Activated T-cell treated with anti-CD3 and anti-CD28 coated beads, Interleukin-2, amount 50 U/mL, for 48 hours (primary cell): ENCODE measurements at regions not wholly inside any gene's neighbourhood (a gene's known extent, or its start where the extent isn't known, plus 50 kb on each side); places are given as distances from the start of the nearest gene placed in this dataset.
A peak's percentile ranks its signal among the peaks of the same experiment; 100 is the strongest.

Experiments used
- DNase-seq, 2 experiments: peaks; one replicate each; pipeline ENCODE4 v3.0.0-alpha.2; 2020

DNA sequence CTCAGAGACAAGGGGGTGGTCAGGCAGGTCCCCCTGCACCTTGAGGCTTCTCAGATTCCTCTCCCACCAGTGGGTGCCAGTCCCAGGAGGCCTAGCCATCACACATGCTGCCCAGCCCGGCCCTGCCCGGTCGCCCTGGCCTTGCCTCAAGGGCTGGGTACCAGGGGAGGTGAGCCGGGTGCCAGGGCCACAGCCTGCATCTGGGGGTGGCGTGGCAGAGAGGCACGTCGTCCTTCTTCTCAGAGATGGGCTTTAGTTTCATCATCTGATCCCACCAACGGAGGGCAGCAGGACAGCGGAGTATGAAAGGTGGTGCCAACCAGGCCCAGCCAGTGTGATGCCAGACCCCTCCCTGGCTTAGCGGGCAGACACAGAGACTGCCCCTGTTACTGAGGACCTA, 161.7 kb downstream of the TFCP2L1 start:
- no peak for DNase-seq

DNA sequence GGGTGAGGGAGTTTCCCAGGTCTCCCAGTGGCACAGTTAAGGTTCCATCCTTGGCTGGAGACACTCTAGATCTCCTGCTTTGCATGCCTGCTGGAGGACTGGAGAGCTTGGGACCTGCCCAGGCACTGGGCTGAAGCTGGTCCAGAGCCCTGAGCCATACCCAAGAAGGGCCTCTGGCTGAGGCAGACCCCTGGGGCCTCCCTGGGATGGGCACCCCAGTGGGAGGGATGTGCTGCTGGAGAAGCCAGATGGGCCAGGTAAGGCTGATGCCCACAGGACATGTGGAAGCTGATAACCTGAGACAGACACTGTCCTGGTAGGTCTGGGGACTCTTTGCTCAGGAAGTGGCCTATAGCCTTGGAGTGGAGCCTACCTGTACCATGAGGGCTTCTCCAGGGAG, 160.7 kb downstream of the TFCP2L1 start:
- no peak for DNase-seq

DNA sequence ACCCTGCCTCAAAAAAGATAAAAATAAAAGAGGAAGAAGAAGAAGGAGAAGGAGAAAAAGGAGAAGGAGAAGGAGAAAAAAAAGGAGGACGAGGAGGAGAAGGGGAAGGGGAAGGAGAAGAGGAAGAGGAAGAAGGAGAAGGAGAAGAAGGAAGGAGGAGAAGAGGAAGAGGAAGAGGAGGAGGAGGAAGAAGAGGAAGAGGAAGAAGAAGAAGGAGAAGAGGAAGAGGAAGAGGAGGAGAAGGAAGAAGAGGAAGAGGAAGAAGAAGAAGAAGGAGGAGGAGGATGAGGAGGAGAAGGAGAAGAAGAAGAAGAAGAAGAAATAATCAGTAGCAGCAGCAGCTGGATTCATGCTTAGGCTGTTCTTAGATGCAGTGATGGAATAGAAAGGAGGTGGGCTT, 159.7 kb downstream of the TFCP2L1 start:
- no peak for DNase-seq

DNA sequence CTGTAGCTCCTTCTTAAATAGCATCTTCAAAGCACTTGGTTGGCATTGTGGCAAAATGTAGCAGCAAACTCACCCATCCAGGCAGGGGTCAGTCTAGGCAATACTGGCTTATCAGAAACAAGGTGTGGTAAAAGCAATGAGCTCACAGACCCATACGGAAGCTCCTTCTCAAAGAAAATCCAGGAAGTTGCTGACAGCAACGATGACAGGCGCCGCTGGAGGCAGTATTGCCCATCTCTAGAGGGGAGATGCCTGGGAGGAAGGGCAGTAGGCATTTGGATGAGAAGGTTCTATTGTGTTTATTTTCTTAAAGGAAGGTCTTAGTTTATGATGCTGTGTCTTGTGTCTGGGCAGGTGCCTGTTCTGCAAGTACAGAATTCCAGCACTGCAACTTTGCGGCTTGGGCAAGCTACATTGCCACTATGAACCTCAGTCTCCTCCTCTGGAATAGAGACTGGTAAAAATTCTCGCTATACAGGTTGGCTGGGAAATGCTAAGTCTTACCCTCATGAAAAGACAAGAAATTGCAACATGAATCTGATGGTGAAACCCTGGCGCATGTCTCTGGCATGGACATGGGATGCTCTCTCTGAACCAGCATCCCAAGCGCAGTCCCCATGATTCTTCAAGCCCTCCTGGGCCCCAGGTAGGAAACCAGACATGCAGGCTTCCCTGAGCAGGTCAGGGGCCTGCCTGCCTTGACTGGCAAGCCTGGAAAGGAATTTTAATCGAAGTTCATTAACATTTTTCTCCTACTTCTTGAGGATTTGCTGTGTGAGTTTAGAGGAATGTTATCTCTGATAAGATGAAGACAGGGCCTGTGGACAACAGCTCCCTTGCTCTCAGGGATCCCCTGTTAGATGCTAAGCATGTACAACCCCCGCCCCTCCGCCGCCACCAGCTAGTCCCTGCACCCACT, 156.0 kb downstream of the TFCP2L1 start:
- peak; percentile 35 to 46 for DNase-seq

DNA sequence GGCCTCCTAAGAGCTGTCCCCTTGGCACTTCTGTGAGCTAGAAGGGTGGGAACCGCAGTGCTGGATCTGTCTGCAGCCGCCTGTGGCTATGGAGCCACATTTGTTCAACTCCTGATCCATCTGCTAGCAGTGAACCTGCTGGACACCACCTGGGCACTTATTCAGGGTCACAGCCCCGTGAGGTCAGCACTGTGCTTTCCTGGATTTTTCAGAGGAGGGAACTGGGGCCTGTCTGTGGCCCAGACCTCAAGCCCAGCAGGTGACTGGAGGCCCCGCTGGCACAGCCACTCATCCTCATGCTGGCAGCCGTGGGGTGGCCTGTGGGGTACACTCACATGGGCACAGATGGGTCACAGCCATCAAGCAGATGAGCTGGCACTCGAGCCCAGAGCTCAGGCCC, 155.3 kb downstream of the TFCP2L1 start:
- no peak for DNase-seq

DNA sequence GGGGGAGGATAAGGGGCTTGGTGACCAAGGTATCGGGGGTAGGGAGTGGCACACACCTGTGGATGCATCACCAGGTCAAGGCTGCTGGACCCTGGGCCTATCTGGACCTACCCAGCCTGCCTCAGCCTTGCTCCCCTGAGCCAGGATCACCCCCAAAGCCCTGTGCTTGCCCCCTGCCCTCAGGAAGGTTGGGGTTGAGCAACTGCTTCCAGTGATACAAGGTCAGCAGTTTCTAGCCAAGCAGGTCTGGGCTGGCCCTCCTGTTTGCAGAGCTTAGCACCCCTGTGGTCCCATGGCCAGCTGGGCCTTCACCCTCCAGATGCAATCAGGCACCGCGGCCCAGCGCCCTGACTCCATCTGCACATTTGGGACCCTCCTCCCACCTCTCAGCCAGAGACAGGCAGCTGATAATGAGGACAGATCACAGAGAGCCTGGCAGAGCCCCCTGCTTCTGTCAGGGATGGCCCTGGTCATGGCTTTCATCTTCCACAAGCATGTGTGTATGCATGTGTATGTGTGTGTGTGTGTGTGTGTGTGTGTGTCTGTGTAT, 154.6 kb downstream of the TFCP2L1 start:
- no peak for DNase-seq

DNA sequence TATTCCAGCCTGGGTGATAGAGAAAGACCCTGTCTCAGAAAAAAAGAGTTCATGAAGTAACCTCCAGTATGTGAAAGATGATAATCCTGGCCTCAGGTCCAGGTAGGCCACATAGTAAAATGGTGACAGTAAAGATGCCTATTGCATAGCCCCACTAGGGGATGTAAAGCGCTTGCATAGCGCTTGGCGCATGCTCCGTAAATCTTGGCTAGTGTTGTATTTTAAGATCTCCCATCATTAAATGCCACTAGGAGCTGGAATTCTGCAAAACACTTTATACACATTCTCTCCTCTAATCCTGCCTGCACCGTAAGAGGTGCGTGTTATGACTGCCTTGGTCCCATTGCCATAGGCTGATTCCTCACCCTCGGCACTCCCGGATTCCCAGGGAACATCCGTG, 153.6 kb downstream of the TFCP2L1 start:
- no peak for DNase-seq

DNA sequence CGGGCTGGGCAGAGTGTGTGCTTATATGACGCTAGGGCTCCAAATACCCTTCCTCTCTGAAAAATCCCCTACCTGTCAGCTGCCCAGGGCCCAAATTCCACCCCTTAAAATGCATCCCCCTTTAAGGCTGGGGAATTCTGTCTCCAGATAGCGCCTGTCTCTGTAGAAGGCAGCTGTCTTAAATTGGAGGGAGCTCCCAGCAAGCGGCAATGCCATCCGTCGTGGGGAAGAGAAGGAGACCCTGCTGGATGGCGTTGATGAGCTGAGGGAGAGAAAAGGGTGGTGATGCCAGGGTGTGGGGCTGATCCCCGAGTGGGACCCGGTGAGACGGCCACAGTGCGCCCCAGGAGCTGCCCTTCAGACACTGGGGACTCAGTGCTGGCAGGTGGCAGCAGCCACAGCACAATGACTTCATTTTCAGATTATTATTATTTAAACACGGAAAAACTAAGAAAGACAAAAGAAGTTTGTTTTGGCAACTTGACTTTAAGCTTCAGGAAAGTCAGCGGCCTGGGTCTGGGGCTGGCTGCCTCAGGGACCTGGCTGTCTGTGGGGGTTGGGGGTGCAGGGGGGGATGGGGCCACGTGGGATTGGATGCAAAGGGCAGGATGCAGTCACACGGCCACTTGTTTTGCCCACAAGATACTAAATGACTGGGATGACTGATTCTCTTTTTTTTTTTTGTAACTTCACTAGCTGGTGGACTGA, 152.8 kb downstream of the TFCP2L1 start:
- DNase-seq = no peak

DNA sequence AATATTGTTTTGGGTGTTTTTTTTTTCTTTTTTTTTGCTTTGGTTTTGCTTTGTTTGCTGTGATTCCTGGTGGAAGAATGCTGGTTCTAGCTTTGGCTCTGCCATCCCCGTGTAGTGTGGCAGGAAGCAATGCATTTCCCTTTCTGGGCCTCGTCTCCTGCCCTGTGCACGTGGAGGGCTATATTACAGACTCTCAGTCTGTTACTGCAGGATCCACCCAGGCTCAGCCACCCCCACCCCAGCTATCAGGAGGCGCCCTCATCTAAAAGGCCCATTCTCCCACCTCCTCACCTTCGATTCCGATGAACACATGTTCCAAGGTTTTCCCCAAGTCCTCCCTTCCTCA, 152.3 kb downstream of the TFCP2L1 start:
- no peak for DNase-seq

DNA sequence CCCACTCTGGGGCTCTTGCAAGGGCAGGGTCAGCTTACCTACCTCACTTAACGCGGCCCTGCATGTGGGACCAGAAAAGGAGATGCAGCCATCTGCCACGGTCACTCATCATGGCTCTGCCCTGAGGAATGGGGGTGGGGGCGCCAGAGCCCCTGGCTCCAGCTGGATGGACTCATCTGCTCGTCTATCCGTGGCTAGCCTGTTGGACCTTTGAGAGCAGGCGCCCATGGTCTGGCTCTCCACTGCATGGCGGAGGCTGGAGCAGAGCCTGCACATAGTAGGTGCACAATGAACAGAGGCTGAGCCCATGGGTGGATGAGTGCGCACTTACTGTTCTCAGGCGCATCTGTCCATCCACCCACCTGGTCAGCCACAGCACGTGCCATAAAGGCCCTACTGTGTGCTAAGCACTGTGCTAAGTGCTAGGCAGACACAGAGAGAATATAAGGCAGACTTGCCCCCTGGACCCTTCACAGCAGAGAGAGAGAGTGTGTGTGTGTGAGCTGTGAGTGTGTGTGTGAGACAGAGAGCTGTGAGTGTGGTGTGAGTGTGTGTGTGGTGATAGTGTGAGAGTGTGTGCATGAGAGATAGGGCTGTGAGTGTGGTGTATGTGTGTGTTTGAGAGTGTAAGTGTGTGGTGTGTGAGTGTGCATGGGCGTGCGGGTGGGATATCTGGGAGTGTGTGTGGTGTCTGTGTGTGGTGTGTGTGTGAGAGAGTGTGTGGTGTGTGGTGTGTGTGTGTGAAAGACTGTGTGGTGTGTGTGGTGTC, 151.3 kb downstream of the TFCP2L1 start:
- no peak for DNase-seq

DNA sequence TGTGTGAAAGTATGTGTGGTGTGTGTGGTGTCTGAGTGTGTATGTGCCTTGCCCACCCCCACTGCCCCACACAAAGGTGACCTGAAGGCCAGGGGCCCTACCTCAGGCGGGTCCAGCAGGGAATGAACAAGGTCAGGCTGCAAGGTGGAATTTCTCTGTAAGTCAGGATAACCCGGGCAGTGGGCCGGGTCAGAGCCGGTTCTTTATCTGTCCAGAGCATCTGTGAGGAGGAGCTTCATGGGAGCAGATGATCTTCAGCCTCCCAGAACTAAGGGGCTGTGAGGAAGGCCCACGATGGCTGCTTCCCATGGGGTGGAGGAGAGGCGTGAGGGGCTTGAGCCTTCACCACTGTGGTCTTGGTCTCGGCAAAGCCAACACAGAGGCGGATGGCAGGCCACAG, 150.3 kb downstream of the TFCP2L1 start:
- DNase-seq = no peak

DNA sequence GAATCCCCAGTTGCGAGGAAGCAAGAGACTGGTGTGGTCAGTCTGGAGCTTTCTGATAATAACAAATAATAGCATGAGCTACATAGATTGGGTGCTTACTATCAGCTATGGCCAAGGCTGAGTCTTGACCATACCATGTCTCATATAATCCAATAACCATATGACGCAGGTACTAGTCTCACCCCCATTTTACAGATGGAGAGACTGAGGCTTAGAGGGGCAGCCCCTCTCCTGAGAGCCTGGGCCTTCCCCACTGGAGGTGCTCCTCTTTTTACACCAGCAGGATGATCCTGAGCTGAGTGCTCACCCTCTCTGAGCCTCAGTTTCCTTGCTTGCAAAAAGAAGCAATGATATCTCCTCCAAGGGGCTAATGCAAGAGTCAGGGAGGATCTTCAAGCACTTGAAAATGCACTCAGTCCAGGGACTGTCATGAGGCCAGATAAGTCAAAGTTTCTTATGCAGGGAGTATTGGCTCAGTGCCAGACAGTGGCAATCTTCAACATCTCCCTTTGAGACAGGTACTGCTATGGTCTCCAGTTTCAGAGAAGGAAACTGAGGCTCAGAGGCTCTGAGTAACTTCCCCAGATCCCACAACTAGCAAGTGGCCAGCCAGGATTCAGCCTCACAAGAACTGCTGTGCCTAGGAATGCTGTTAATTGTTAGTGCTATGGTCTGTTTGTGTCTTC, 149.7 kb downstream of the TFCP2L1 start:
- no peak for DNase-seq

DNA sequence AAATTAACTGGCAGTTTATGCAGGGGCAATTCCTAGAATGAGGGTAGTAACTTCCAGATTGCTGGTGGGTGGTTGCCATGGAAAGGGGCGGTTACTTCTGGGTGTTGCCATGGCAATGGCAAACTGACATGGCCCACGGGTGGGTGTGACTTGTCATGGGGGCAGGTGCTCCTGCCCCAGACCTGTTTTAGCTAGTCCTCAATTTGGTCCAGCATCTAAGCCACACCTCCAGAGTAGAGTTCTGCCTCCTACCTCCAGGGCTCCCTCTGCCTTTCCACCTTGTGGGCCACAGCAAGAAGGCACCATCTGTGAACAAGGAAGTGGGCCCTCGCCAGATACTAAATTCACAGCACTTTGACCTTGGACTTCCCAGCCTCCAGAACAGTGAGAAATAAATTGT, 148.7 kb downstream of the TFCP2L1 start:
- DNase-seq = no peak

DNA sequence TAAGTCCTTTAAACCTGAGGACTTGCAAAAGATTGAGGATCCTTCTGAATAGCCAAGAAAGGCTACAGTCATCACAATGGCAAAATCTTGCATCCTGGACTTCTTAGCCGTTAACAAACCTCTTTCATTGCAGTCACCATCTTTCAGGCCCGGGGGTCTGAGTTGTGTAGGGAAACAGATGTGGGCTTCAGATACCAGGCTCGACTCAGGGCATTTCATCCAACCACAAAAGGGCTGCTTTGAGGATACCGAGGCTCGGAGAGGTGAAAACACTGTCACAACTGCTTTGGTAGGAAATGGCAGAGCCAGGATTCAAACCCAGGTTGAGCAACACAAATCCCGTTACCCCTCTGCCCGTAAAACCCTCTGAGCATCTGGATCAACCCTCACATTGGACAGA, 147.4 kb downstream of the TFCP2L1 start:
- no peak for DNase-seq

DNA sequence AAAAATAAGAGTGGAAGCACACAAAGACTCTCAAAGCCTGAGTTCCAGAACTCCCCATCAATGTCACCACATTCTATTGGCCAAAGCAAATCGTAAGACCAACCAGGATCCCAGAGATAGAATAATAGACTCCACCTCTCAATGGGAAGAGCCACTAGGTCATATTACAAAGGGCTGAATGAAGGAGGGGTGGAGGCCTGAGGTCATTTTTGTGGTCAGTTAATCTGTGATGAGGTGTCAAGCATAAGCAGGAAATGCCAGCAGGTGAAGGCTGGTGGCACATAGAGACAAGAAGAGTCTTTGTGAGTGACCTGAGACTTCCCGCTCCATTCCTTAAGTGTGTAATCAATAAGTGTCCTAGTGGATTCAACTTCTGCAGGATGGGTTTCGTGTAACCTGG, 144.3 kb downstream of the TFCP2L1 start:
- DNase-seq = no peak

DNA sequence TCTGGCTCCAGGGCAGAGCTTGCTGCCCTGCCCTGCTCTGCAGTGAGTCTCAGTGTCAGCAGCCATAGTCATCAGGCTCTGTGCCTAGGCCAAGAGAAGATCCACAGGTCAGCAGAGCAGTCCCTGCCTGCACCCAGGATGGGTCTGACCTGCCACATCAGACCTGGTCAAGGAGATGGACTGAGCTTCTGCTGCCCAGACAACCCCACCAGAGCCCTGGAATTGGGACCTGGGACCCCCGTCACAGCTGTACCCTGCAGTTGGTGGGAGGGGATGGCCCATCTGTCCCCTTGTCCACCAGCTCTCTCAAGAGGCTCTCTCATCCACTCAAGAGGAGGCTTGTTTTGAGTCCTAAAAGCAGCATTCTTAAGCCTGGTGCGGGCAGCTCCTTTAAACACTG, 142.6 kb downstream of the TFCP2L1 start:
- DNase-seq = no peak

DNA sequence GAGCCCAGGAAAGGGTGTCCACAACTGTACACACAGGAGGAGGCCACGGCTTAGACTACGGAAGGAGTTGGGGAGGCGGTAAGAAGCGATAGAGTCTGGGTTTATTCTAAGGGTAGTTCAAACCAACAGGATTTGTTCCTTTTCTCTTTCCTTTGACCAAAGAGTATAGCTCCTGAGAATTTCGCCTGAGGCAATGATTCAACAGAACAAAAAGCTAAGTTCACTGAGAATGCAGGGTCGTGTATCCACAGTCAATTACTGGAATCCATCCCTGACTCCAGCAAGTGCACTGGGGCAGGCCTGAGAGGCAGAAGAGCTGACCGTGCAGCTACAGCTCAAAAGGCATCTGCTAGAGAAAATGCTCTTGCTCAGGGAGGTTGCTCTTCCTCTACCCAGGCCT, 140.9 kb downstream of the TFCP2L1 start:
- DNase-seq = no peak

DNA sequence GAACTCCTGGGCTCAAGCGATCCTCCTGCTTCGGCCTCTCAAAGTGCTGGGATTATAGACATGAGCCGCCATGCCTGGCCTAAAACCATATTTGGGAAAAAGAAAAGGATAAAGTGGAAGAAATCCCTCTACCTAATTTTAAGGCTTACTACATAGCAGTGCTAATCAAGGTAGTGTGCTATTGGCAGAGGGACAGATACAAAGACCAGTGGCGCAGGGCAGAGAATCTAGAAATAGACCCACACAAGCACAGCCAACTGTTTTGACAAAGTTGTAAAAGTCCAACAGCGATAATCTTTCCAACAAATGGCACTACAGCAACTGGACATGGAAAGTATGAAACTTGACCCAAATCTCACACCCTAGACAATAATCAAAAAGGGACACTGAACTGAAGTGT, 138.4 kb downstream of the TFCP2L1 start:
- DNase-seq = no peak

DNA sequence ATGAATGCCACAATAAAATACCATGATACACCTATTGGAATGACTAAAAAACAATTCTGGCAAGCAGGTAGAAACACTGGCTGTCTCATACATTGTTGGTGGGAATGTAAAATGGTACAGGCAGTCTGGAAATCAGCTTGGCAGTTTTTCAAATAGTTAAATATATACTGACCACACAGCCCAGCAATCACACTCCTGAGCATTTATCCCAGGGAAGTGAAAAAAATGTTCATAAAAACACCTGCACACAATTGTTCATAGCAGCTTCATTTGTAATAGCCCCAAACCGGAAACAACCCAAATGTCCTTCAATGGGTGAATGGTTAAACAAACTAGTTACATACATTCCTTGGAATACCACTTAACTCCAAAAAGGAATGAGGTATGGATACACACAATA, 137.2 kb downstream of the TFCP2L1 start:
- DNase-seq = no peak

DNA sequence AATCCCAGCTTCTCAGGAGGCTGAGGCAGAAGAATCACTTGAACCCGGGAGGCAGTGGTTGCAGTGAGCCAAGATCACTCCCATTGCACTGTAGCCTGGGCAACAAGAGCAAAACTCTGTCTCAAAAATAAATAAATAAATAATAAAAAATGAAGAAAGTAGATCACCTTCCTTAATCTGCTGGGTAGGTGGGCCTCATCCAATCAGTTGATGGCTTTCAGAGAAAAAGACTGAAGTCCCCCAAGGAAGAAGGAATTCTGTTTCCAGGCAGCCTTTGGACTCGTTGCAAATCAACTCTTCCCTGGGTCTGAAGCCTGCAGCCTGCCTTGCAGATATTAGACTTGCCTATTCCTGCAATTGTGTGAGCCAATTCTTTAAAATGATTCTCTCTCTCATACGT, 136.5 kb downstream of the TFCP2L1 start:
- DNase-seq = no peak

DNA sequence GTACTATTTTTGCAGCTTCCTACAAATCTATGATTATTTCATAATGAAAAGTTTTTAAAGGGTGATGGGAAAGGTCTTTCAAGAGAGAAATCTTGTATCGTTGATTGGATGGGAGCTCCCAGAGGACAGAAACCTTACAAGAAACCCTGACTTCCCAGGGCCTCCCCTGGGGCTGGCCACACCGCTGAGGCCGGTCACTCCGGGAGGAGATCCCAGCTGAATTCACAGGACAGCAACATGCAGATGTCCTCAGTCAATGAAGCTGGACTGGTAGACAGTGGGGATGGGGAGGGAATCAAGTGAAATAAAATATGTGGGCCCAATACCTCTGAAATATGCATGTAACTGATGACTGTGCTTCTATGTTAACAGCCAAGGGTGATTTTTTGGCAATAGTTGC, 135.6 kb downstream of the TFCP2L1 start:
- DNase-seq = no peak

DNA sequence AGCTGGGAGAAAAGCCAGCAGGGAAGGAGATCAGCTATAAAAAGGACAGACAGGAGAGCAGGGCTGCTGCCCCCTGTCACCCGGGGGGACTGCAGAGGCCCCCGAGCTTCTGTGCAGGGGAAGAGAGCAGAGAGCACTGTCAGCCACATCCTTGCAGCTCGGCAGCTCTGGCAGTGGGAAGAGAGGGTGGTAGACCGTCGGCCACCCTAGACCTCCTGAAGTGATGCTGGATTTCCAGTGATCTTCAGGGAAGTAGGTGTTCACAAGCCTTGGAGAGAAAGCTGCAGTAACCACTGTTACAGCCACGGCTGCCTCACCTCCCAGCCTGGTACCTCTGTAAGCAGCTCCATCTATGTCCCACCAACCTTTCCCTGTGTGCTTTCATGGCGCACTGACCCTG, 134.9 kb downstream of the TFCP2L1 start:
- no peak for DNase-seq

DNA sequence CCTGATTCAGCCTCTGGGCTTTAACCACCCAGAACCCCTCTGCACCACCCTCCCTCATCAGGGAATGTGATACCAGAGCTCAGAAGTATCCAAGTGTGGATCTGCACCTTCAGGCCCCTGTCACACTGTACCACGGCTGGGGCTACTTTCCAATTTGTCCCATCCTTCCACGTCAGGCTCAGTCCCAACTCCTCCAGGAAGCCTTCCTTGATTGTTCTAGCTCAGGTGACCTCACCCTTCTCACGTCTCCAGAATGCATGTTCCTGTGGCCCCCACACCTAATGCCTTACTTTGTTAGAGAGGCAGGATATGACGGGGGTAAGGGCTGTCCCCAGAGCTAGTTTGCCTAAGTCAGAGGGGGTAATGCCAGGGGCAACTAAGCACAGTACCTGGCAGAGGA, 134.3 kb downstream of the TFCP2L1 start:
- DNase-seq = no peak
